Mammary epithelial cell (primary cell): ENCODE measurements at regions not wholly inside any gene's neighbourhood (a gene's known extent, or its start where the extent isn't known, plus 50 kb on each side); places are given as distances from the start of the nearest gene placed in this dataset.

Experiments used
- EZH2 ChIP-seq: IDR thresholded peaks from 2 replicates; pipeline ENCODE4 v1.6.1; 2012; ENCODE audit warnings: low read length, inconsistent platforms, borderline replicate concordance
- TF ChIP-seq, protein P1 (sequence below), 2 donors: IDR thresholded peaks in 1 of 2; conservative IDR thresholded peaks in 1 of 2; 2 replicates each; pipeline ENCODE4 v1.5.1; 2011 to 2012; ENCODE audit warnings: inconsistent platforms in 2 of 2, low read length in 2 of 2, mild to moderate bottlenecking in 2 of 2, control low read depth in 1 of 2, low read depth in 1 of 2; ENCODE audit not compliant: insufficient read depth in 1 of 2; ENCODE audit errors: extremely low read depth in 1 of 2

GRCh38 chr21:25189497-25189896, 417.8 kb downstream of the MRPL39 start:
- TF ChIP-seq, protein P1, sequence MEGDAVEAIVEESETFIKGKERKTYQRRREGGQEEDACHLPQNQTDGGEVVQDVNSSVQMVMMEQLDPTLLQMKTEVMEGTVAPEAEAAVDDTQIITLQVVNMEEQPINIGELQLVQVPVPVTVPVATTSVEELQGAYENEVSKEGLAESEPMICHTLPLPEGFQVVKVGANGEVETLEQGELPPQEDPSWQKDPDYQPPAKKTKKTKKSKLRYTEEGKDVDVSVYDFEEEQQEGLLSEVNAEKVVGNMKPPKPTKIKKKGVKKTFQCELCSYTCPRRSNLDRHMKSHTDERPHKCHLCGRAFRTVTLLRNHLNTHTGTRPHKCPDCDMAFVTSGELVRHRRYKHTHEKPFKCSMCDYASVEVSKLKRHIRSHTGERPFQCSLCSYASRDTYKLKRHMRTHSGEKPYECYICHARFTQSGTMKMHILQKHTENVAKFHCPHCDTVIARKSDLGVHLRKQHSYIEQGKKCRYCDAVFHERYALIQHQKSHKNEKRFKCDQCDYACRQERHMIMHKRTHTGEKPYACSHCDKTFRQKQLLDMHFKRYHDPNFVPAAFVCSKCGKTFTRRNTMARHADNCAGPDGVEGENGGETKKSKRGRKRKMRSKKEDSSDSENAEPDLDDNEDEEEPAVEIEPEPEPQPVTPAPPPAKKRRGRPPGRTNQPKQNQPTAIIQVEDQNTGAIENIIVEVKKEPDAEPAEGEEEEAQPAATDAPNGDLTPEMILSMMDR (conservative IDR thresholded peaks at IDR 0.05 in 1 of 2, IDR thresholded peaks at IDR 0.05 in 1 of 2; ENCODE audit: extremely low read depth in 1 of 2, insufficient read depth in 1 of 2, low read depth in 1 of 2, low read length in 2 of 2) = no peak
- no peak for TF ChIP-seq EZH2
